NCI-H526 (cell line): ENCODE measurements at regions not wholly inside any gene's neighbourhood (a gene's known extent, or its start where the extent isn't known, plus 50 kb on each side); places are given as distances from the start of the nearest gene placed in this dataset.

Experiments used
- DNase-seq, 2 experiments: peaks; one replicate each; lab custom pipeline; 2025; lab: John Stamatoyannopoulos, UW

- DNase-seq: no peak
These were observed 100.7 kb upstream of the CTTNBP2 start for GRCh38 chr7:117973975-117974374.

- no peak for DNase-seq
These were observed 101.7 kb upstream of the CTTNBP2 start for GRCh38 chr7:117974891-117975290.

GRCh38 chr7:117975476-117975875, 102.2 kb upstream of the CTTNBP2 start:
- DNase-seq: no peak

- DNase-seq: no peak
These were observed 106.8 kb upstream of the CTTNBP2 start for GRCh38 chr7:117979954-117980497.

GRCh38 chr7:117982071-117983055, 109.1 kb upstream of the CTTNBP2 start:
- DNase-seq: no peak

- DNase-seq: no peak
These were observed 113.5 kb upstream of the CTTNBP2 start for GRCh38 chr7:117986645-117987269.

- no peak for DNase-seq
These were observed 117.6 kb upstream of the CTTNBP2 start for GRCh38 chr7:117990834-117991233.

GRCh38 chr7:117992635-117993376, 119.6 kb upstream of the CTTNBP2 start:
- DNase-seq: no peak

- DNase-seq: peak; percentile 22 to 63
These were observed 120.2 kb upstream of the CTTNBP2 start for GRCh38 chr7:117993377-117994003.

- DNase-seq: no peak
These were observed 122.8 kb upstream of the CTTNBP2 start for GRCh38 chr7:117995850-117996650.

- no peak for DNase-seq
These were observed 124.9 kb upstream of the CTTNBP2 start for GRCh38 chr7:117997862-117998825.

- DNase-seq: no peak
These were observed 127.4 kb upstream of the CTTNBP2 start for GRCh38 chr7:118000480-118001202.

GRCh38 chr7:118003476-118003875, 130.2 kb upstream of the CTTNBP2 start:
- DNase-seq: no peak

GRCh38 chr7:118005026-118005425, 131.8 kb upstream of the CTTNBP2 start:
- peak in 1 of 2 experiments; percentile 5 for DNase-seq

- DNase-seq: no peak
These were observed 133.7 kb upstream of the CTTNBP2 start for GRCh38 chr7:118006979-118007378.

- no peak for DNase-seq
These were observed 136.2 kb upstream of the CTTNBP2 start for GRCh38 chr7:118009419-118009818.

GRCh38 chr7:118011652-118012051, 138.4 kb upstream of the CTTNBP2 start:
- DNase-seq: no peak

- no peak for DNase-seq
These were observed 140.2 kb upstream of the CTTNBP2 start for GRCh38 chr7:118013252-118014010.
